ENCODE measurements at regions not wholly inside any gene's neighbourhood (a gene's known extent, or its start where the extent isn't known, plus 50 kb on each side); places are given as distances from the start of the nearest gene placed in this dataset.

GRCh38 chr6:1239805-1240204 is 72.1 kb upstream of the FOXQ1 start:
- TF ChIP-seq MAX (CRISPR knock-in tag; IDR thresholded peaks at IDR 0.05) (no peak), ZNF263 (CRISPR knock-in tag; IDR thresholded peaks at IDR 0.05; ENCODE audit: low read depth) (no peak), FOXJ3 (CRISPR knock-in tag; IDR thresholded peaks at IDR 0.05; ENCODE audit: borderline replicate concordance) (no peak), TCF7 (CRISPR knock-in tag; IDR thresholded peaks at IDR 0.05; ENCODE audit: low read depth) (no peak), USF2 (CRISPR knock-in tag; IDR thresholded peaks at IDR 0.05) (no peak), HMGXB4 (CRISPR knock-in tag; IDR thresholded peaks at IDR 0.05) (no peak), CREB1 (CRISPR knock-in tag; IDR thresholded peaks at IDR 0.05) (no peak), ATF1 (CRISPR knock-in tag; IDR thresholded peaks at IDR 0.05) (no peak), GABPB1 (CRISPR knock-in tag; IDR thresholded peaks at IDR 0.05) (no peak), TEAD4 (CRISPR knock-in tag; IDR thresholded peaks at IDR 0.05) (no peak), ATF3 (CRISPR knock-in tag; conservative IDR thresholded peaks at IDR 0.05) (no peak), GRHL2 (CRISPR knock-in tag; IDR thresholded peaks at IDR 0.05; ENCODE audit: insufficient replicate concordance, severe bottlenecking) (no peak)
- TF ChIP-seq, protein P1, sequence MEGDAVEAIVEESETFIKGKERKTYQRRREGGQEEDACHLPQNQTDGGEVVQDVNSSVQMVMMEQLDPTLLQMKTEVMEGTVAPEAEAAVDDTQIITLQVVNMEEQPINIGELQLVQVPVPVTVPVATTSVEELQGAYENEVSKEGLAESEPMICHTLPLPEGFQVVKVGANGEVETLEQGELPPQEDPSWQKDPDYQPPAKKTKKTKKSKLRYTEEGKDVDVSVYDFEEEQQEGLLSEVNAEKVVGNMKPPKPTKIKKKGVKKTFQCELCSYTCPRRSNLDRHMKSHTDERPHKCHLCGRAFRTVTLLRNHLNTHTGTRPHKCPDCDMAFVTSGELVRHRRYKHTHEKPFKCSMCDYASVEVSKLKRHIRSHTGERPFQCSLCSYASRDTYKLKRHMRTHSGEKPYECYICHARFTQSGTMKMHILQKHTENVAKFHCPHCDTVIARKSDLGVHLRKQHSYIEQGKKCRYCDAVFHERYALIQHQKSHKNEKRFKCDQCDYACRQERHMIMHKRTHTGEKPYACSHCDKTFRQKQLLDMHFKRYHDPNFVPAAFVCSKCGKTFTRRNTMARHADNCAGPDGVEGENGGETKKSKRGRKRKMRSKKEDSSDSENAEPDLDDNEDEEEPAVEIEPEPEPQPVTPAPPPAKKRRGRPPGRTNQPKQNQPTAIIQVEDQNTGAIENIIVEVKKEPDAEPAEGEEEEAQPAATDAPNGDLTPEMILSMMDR (IDR thresholded peaks at IDR 0.05): no peak
- TF ChIP-seq, protein P2, sequence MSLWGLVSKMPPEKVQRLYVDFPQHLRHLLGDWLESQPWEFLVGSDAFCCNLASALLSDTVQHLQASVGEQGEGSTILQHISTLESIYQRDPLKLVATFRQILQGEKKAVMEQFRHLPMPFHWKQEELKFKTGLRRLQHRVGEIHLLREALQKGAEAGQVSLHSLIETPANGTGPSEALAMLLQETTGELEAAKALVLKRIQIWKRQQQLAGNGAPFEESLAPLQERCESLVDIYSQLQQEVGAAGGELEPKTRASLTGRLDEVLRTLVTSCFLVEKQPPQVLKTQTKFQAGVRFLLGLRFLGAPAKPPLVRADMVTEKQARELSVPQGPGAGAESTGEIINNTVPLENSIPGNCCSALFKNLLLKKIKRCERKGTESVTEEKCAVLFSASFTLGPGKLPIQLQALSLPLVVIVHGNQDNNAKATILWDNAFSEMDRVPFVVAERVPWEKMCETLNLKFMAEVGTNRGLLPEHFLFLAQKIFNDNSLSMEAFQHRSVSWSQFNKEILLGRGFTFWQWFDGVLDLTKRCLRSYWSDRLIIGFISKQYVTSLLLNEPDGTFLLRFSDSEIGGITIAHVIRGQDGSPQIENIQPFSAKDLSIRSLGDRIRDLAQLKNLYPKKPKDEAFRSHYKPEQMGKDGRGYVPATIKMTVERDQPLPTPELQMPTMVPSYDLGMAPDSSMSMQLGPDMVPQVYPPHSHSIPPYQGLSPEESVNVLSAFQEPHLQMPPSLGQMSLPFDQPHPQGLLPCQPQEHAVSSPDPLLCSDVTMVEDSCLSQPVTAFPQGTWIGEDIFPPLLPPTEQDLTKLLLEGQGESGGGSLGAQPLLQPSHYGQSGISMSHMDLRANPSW (CRISPR knock-in tag; conservative IDR thresholded peaks at IDR 0.05; ENCODE audit: low read depth): no peak
